Colonic mucosa (tissue), 4 donors: ENCODE measurements at regions not wholly inside any gene's neighbourhood (a gene's known extent, or its start where the extent isn't known, plus 50 kb on each side); places are given as distances from the start of the nearest gene placed in this dataset.
"Not testable (repeated sequence)": the region's sequence is repeated elsewhere in the genome, so short reads cannot be mapped to it uniquely, and the experiment has no call there.

Experiments used
- DNase-seq: peaks from one replicate; pipeline ENCODE4 v3.0.0-alpha.2; 2020
- H3K27ac ChIP-seq: fragments of 200-600 bp; one replicate; pipeline ENCODE4 v1.8.0; 2021
- H3K27me3 ChIP-seq: fragments of 200-600 bp; one replicate; pipeline ENCODE4 v1.8.0; 2021
- H3K36me3 ChIP-seq: fragments of 200-600 bp; one replicate; pipeline ENCODE4 v1.8.0; 2021
- H3K4me1 ChIP-seq: fragments of 200-600 bp; one replicate; pipeline ENCODE4 v1.8.0; 2021; ENCODE audit warnings: mild to moderate bottlenecking
- H3K4me3 ChIP-seq: fragments of 200-600 bp; one replicate; pipeline ENCODE4 v1.8.0; 2021
- H3K9ac ChIP-seq, 2 donors: one replicate each; pipeline ENCODE4 v1.7.0; 2013; ENCODE audit warnings: control low read depth in 2 of 2, low read depth in 2 of 2, low read length in 2 of 2
- H3K9me3 ChIP-seq: fragments of 200-600 bp; one replicate; pipeline ENCODE4 v1.8.0; 2021
- intact Hi-C: fragments of 100-400 bp; cut with DNase I; formaldehyde crosslinking; loops from one replicate; pipeline ENCODE4 v1.14.1; 2022
- TF ChIP-seq, protein P1 (sequence below): fragments of 200-600 bp; IDR thresholded peaks from one replicate; pipeline ENCODE4 v1.8.0; 2022; ENCODE audit warnings: antibody characterized with exemption, mild to moderate bottlenecking
- donor health status: healthy.
- donor health status: DM: no; HTN: no; CAD: no.
- donor health status: DM: no; HTN: no; CAD: no.

DNA sequence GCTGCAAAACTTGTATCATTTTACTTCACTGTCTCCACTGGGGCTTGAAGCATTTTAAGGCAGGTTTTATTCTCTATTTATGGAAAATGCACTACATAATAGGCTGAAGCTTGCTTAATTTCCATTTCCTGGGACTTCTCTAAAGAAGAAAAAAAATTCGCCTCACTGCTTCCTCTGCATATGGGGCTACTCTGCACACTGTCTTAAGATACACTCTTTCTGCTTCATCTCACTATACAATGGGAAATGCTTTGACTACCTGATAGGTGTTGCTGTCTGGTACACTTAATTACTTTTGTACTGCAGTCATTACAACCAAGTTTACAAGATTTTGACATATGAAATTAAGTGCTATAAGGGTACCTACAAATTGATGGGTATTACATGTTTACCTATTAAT, 466.0 kb downstream of the KCNJ18 start:
- no peak overlapping the region for H3K4me3 ChIP-seq
- DNase-seq = no peak
- no peaks in the 10 kb centered on the region for H3K36me3 ChIP-seq
- no peaks in the 10 kb centered on the region for H3K4me1 ChIP-seq
- H3K9ac ChIP-seq = no peak overlapping the region
- no peaks in the 10 kb centered on the region for H3K27me3 ChIP-seq
- peaks cover 4% of the 10 kb centered on the region for H3K9me3 ChIP-seq
- intact Hi-C loops = no loop called here
- no peak overlapping the region for H3K27ac ChIP-seq
- TF ChIP-seq, protein P1, sequence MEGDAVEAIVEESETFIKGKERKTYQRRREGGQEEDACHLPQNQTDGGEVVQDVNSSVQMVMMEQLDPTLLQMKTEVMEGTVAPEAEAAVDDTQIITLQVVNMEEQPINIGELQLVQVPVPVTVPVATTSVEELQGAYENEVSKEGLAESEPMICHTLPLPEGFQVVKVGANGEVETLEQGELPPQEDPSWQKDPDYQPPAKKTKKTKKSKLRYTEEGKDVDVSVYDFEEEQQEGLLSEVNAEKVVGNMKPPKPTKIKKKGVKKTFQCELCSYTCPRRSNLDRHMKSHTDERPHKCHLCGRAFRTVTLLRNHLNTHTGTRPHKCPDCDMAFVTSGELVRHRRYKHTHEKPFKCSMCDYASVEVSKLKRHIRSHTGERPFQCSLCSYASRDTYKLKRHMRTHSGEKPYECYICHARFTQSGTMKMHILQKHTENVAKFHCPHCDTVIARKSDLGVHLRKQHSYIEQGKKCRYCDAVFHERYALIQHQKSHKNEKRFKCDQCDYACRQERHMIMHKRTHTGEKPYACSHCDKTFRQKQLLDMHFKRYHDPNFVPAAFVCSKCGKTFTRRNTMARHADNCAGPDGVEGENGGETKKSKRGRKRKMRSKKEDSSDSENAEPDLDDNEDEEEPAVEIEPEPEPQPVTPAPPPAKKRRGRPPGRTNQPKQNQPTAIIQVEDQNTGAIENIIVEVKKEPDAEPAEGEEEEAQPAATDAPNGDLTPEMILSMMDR = no peak

DNA sequence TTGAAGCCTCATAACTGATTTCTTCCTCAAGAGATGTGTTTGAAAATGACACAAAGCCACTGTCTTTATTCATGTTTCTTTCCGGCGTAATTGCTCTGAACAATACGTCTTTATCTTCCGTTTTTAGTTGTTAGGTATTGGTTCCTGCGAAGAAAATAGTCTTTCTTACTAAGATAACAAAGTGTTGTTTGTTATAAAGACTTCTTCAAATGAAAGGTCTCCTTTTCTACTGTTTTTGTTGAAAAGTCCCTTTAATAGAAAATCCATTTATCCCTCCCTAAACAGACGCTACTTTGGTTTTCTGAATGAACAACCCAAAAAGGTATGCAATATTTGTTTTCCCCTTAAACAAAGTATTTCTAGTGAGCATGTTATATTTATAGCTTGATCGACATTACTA, 469.1 kb downstream of the KCNJ18 start:
- peaks cover 4% of the 10 kb centered on the region for H3K9me3 ChIP-seq
- TF ChIP-seq, protein P1 = no peak
- no peak overlapping the region for H3K9ac ChIP-seq
- H3K27ac ChIP-seq = no peak overlapping the region
- H3K27me3 ChIP-seq = no peaks in the 10 kb centered on the region
- intact Hi-C loops = no loop called here
- no peak overlapping the region for H3K4me3 ChIP-seq
- no peaks in the 10 kb centered on the region for H3K4me1 ChIP-seq
- H3K36me3 ChIP-seq = no peaks in the 10 kb centered on the region
- DNase-seq = no peak

DNA sequence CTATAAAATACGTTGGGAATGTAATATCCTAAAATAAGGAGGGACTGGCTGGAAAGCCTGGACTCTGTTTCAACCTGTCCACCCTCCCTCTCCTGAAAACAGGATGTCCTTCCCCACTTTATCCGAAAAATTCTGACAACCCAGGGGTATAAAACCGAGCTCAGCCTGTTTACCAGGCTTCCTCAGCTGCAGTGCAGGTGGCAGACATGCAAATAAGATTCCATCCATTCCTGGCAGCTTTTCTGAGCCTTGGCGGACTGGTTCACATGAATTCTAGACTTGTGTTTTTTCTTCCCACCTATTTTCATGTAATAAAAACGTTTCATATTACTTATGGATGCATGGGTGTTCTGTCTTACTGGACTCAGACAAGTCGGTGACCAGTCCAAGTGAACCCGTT, 479.3 kb downstream of the KCNJ18 start:
- Histone ChIP-seq H3K9me3 (no peaks in the 10 kb centered on the region), H3K27ac (no peak overlapping the region), H3K4me3 (no peak overlapping the region), H3K36me3 (no peaks in the 10 kb centered on the region), H3K9ac (no peak overlapping the region), H3K4me1 (no peaks in the 10 kb centered on the region), H3K27me3 (no peaks in the 10 kb centered on the region)
- no peak for DNase-seq
- TF ChIP-seq, protein P1 = no peak
- intact Hi-C loops = no loop called here

DNA sequence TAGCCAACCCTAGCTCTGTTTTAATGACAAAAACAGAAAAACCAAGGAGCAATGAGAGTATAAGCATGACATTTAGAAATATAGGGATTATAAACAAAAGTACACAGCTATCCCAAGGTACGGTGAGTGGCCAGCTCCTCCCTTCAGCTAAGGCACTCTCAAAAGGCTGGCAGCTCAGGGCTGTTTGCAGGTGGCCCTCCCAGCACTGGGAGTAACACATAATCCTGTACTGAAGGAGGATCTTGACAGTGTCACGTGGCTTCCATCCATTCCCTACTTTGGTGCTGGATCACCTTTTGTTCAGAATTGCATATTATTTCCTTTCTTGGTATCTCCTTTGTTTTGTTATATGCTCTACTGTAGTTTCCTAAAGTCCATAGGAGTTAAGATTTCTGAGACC, 500.8 kb downstream of the KCNJ18 start:
- Histone ChIP-seq H3K27me3 (no peaks in the 10 kb centered on the region), H3K27ac (no peak overlapping the region), H3K4me3 (no peak overlapping the region), H3K4me1 (no peaks in the 10 kb centered on the region), H3K9me3 (no peaks in the 10 kb centered on the region), H3K9ac (no peak overlapping the region), H3K36me3 (no peaks in the 10 kb centered on the region)
- intact Hi-C loops = loop anchor here (10.0 kb wide), 1 partner anchor 52 kb away; no protein-coding TSS in a partner anchor
- no peak for DNase-seq
- TF ChIP-seq, protein P1 = no peak

DNA sequence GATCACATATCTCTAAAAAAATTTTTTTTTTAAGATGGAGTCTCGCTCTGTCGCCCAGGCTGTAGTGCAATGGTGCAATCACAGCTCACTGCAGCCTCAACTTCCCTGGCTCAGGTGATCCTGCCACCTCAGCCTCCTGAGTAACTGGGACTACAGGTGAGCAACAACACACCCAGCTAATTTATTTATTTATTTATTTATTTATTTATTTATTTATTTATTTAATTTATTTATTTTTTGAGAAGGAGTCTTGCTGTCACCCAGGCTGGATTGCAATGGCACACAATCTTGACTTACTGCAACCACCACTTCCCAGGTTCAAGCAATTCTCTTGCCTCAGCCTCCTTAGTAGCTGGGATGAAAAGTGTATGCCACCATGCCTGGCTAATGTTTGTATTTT, 507.9 kb downstream of the KCNJ18 start:
- DNase-seq, H3K27ac ChIP-seq, H3K4me3 ChIP-seq, H3K36me3 ChIP-seq, intact Hi-C loops, H3K4me1 ChIP-seq, H3K9ac ChIP-seq, H3K9me3 ChIP-seq, H3K27me3 ChIP-seq: not testable (repeated sequence)

DNA sequence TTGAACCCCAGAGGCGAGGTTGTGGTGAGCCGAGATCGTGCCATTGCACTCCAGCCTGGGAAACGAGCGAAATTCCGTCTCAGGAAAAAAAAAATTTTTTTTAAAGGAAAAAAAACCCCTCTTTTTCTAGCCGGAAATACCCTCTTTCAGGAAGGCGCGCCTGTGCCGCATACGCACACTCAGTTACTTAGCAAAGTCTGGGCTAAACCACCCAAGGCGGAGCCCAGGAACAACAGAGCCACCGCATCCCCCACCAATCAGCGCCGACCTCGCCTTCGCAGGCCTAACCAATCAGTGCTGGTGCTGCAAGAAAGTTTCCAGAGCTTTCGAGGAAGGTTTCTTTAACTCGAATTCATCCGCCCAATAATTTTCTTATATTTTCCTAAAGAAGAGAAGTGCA, 510.4 kb downstream of the KCNJ18 start:
- no peak overlapping the region for H3K4me3 ChIP-seq
- no peaks in the 10 kb centered on the region for H3K27me3 ChIP-seq
- no peaks in the 10 kb centered on the region for H3K36me3 ChIP-seq
- intact Hi-C loops = no loop called here
- DNase-seq = no peak
- no peaks in the 10 kb centered on the region for H3K4me1 ChIP-seq
- no peak overlapping the region for H3K27ac ChIP-seq
- H3K9me3 ChIP-seq = no peaks in the 10 kb centered on the region
- no peak overlapping the region for H3K9ac ChIP-seq
- TF ChIP-seq, protein P1 = no peak
